Astrocyte of the spinal cord (primary cell): ENCODE measurements at regions not wholly inside any gene's neighbourhood (a gene's known extent, or its start where the extent isn't known, plus 50 kb on each side); places are given as distances from the start of the nearest gene placed in this dataset.

ENCODE experiments used
- DNase-seq: peaks from one replicate; pipeline ENCODE4 v3.0.0; 2011; ENCODE audit warnings: low read depth, low spot score
- H3K4me3 ChIP-seq: 2 replicates; pipeline ENCODE4 v1.5.1; 2011; ENCODE audit warnings: low read depth, mild to moderate bottlenecking, low read length, moderate library complexity
- CTCF ChIP-seq: IDR thresholded peaks from 2 replicates; pipeline ENCODE4 v1.5.1; 2012; ENCODE audit warnings: low read depth, mild to moderate bottlenecking, low read length, inconsistent platforms
- in situ Hi-C: cut with HindIII; loops from 2 replicates; pipeline ENCODE4 v1.10.0; 2017; ENCODE audit warnings: low sequenced_read_pairs

- DNase-seq = no peak
- TF ChIP-seq CTCF = no peak
- no peak overlapping the region for H3K4me3 ChIP-seq
- in situ Hi-C loops = no loop called here
Observed at GRCh38 chr14:85106506-85106905, 423.4 kb upstream of the FLRT2 start.

- in situ Hi-C loops = no loop called here
Observed at GRCh38 chr14:85112762-85113161, 417.2 kb upstream of the FLRT2 start.

GRCh38 chr14:85115921-85116320 is 414.0 kb upstream of the FLRT2 start:
- in situ Hi-C loops = no loop called here
- no peak for TF ChIP-seq CTCF
- no peak for DNase-seq
- H3K4me3 ChIP-seq = no peak overlapping the region

More at GRCh38 chr14:85112762-85113161, 417.2 kb upstream of the FLRT2 start:
- no peak overlapping the region for H3K4me3 ChIP-seq
- no peak for TF ChIP-seq CTCF
- DNase-seq = no peak

GRCh38 chr14:85118274-85118673 is 411.7 kb upstream of the FLRT2 start:
- no peak for DNase-seq
- in situ Hi-C loops = no loop called here
- no peak for TF ChIP-seq CTCF
- no peak overlapping the region for H3K4me3 ChIP-seq

- H3K4me3 ChIP-seq = no peak overlapping the region
- peak; percentile 80 for DNase-seq
- in situ Hi-C loops = no loop called here
- TF ChIP-seq CTCF = no peak
Observed at GRCh38 chr14:85122690-85123089, 407.3 kb upstream of the FLRT2 start.

- H3K4me3 ChIP-seq = no peak overlapping the region
- TF ChIP-seq CTCF = no peak
- no peak for DNase-seq
- in situ Hi-C loops = no loop called here
Observed at GRCh38 chr14:85123755-85124154, 406.2 kb upstream of the FLRT2 start.
